SK-N-MC (cell line): ENCODE measurements at regions not wholly inside any gene's neighbourhood (a gene's known extent, or its start where the extent isn't known, plus 50 kb on each side); places are given as distances from the start of the nearest gene placed in this dataset.
A peak's percentile ranks its signal among the peaks of the same experiment; 100 is the strongest.

Source experiments
- DNase-seq: peaks from one replicate; pipeline ENCODE4 v3.0.0-alpha.2; 2011; ENCODE audit warnings: low read depth, low spot score
- H3K27ac ChIP-seq: fragments of 200-600 bp; sonication (generic); 2 replicates; pipeline ENCODE4 v1.5.1; 2016; ENCODE audit warnings: mixed run types
- H3K36me3 ChIP-seq: fragments of 200-600 bp; sonication (generic); 2 replicates; pipeline ENCODE4 v1.6.1; 2017; ENCODE audit warnings: antibody characterized with exemption, low read length, mixed read lengths; ENCODE audit not compliant: insufficient read depth
- H3K4me3 ChIP-seq: fragments of 200-600 bp; sonication (generic); 2 replicates; pipeline ENCODE4 v1.5.1; 2016
- H3K9ac ChIP-seq: fragments of 200-600 bp; sonication (generic); 2 replicates; pipeline ENCODE4 v1.8.0; 2017; ENCODE audit warnings: mixed run types, mixed read lengths; ENCODE audit not compliant: insufficient read length
- H3K9me3 ChIP-seq: fragments of 200-600 bp; sonication (generic); 2 replicates; pipeline ENCODE4 v1.6.1; 2017; ENCODE audit warnings: low read depth, mild to moderate bottlenecking, antibody characterized with exemption, low read length, moderate library complexity, mixed read lengths
- EZH2 ChIP-seq: fragments of 200-600 bp; sonication (generic); IDR thresholded peaks from one replicate; pipeline ENCODE4 v1.6.1; 2017; ENCODE audit warnings: antibody characterized with exemption
- FOXP2 ChIP-seq: optimal IDR thresholded peaks from 2 replicates; pipeline ENCODE3; 2011; ENCODE audit warnings: mild to moderate bottlenecking, moderate library complexity; ENCODE audit not compliant: insufficient read depth; ENCODE audit errors: extremely low read length, control extremely low read depth
- POLR2AphosphoS5 ChIP-seq: IDR thresholded peaks from 2 replicates; pipeline ENCODE4 v1.6.1; 2012; ENCODE audit warnings: mild to moderate bottlenecking, low read depth, low read length, borderline replicate concordance

DNA sequence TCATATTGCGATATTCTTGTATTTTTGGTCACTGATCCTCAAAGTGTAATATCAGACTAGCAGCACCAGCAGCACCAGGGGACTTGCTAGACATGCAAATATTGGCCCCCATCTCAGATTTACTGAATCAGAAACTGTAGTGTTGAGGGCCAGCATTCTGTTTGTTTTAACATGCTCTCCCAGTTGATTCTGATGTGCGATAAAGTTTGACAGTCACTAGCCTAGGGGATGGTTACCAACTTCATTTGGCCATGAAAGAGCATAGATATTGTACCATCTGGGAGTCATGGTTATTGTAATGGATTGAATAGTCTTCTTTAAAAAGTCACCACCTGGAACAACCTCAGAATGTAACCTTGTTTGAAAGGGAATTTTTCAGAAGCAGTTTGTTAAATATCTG is 1090.4 kb upstream of the RAG2 start:
- TF ChIP-seq POLR2AphosphoS5: no peak
- TF ChIP-seq FOXP2: no peak
- H3K9me3 ChIP-seq: no peaks in the 10 kb centered on the region
- H3K9ac ChIP-seq: no peak overlapping the region

DNA sequence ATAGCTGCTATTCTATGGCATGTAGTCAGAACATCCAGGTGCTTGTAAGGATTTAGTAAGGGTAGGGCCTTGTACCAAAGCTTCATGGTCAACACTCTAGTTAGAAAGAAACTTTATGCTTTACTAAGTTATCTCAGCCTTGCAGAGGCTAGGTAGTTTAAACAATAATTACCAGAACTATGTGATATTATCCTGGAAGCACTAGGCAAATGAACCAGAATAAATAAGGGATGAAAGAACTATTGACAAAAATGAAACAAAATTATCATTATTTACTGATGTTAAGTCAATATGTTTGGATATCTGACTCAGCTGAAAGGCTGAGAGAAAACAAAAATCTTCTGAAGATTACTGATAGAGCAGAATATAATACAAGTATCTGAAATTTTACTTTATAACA is 1089.1 kb upstream of the RAG2 start:
- Histone ChIP-seq H3K9ac (no peak overlapping the region), H3K4me3 (no peak overlapping the region), H3K9me3 (no peaks in the 10 kb centered on the region), H3K27ac (no peak overlapping the region), H3K36me3 (no peaks in the 10 kb centered on the region)
- DNase-seq: no peak
- TF ChIP-seq EZH2 (no peak), POLR2AphosphoS5 (no peak), FOXP2 (no peak)

More for the DNA sequence above, 1090.4 kb upstream of the RAG2 start:
- H3K36me3 ChIP-seq: no peaks in the 10 kb centered on the region
- no peak overlapping the region for H3K4me3 ChIP-seq
- no peak overlapping the region for H3K27ac ChIP-seq
- no peak for DNase-seq

DNA sequence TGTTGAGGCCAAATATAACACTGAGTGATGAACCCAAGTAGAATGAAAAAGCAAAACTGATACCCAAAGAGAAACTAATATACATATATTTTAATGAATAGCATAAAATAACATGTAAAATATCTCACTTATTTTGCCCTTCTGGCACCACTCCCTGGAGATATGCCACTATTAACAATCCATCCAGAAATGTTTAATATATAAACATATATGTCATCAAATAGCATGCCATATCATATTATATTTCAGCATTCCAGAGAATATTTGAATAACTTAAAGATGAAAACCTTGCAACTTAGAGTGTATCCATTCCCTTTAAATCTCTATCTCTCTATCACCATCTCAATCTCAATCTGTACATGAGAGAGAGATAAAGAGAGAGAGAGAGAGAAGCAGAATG is 1073.3 kb upstream of the RAG2 start:
- Histone ChIP-seq H3K36me3 (no peaks in the 10 kb centered on the region), H3K9me3 (no peaks in the 10 kb centered on the region), H3K9ac (no peak overlapping the region), H3K4me3 (no peak overlapping the region), H3K27ac (no peak overlapping the region)
- TF ChIP-seq FOXP2 (no peak), POLR2AphosphoS5 (no peak), EZH2 (no peak)
- DNase-seq: no peak

DNA sequence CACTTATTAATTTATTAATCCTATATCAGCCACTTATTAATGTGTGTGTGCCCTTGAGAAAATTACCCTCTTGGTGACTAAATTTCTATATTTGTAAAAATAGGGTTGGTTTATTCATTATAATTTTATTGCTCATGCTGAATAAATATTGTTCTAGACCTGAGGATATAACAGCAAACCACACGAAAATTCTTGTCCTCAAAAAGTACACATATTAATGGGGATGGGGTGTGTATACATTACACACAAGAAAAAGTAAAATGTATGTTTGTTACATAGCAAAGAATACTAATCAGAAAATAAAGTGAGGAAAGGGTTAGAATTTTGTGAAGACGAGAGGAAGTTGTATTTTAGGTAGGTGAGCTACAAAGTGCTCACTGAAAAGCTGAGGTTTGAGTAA is 1068.9 kb upstream of the RAG2 start:
- no peak for DNase-seq
- Histone ChIP-seq H3K4me3 (no peak overlapping the region), H3K9ac (no peak overlapping the region), H3K9me3 (no peaks in the 10 kb centered on the region), H3K36me3 (no peaks in the 10 kb centered on the region), H3K27ac (no peak overlapping the region)
- TF ChIP-seq POLR2AphosphoS5 (no peak), FOXP2 (no peak), EZH2 (no peak)

- no peak for TF ChIP-seq FOXP2
- Histone ChIP-seq H3K9ac (no peak overlapping the region), H3K9me3 (no peaks in the 10 kb centered on the region), H3K4me3 (no peak overlapping the region), H3K27ac (no peak overlapping the region), H3K36me3 (no peaks in the 10 kb centered on the region)
- DNase-seq: peak; percentile 3
Measured at GRCh38 chr11:37657645-37658044, 1059.6 kb upstream of the RAG2 start.

DNA sequence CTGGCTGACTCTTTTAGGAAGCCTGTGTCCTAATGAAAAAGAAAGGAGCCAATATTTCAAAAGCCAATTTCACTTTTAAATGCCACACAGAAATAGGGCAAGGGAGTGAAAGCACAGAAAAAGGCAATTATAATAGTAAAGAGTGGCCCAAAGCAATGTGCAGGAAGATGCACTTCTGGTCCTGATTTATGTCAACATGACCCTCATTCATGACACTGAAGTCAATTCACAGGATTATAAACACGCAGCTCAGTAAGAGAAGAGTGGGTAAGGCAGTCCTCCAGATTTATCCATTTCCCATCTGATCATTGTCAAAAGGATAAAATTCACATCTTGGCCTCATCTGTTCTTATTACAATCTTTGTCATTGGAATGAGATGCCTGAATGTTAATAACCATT is 1049.7 kb upstream of the RAG2 start:
- no peak for TF ChIP-seq FOXP2
- TF ChIP-seq POLR2AphosphoS5: no peak
- no peak for TF ChIP-seq EZH2
- H3K9ac ChIP-seq: no peak overlapping the region
- no peak overlapping the region for H3K4me3 ChIP-seq
- H3K27ac ChIP-seq: no peak overlapping the region
- no peak for DNase-seq
- H3K9me3 ChIP-seq: no peaks in the 10 kb centered on the region
- no peaks in the 10 kb centered on the region for H3K36me3 ChIP-seq

- H3K36me3 ChIP-seq: no peaks in the 10 kb centered on the region
- DNase-seq: no peak
- H3K9me3 ChIP-seq: peaks cover 5% of the 10 kb centered on the region; the same call in 1 of the 2 replicates
- H3K4me3 ChIP-seq: no peak overlapping the region
- TF ChIP-seq EZH2 (no peak), POLR2AphosphoS5 (no peak), FOXP2 (no peak)
- H3K27ac ChIP-seq: no peak overlapping the region
- no peak overlapping the region for H3K9ac ChIP-seq
Measured at GRCh38 chr11:37643968-37644367, 1045.9 kb upstream of the RAG2 start.

DNA sequence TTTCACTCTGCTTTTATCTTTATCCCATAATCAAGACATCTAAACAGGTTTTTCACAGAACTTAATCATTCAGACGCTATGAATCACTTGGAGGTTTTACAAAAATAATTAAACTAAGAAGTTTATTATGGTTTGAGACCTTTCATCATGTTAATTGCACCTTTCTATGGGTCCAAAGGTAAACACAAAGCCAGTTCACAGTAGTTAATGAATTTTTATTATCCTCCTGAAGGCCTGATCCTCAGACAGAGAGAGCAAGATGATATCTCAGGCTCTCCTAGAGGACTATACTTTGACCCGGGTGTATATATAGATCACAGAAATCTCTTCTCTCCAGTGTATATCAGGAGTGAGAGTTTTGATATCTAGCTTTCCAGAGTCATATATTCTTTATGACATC is 1044.3 kb upstream of the RAG2 start:
- peaks cover 5% of the 10 kb centered on the region; the same call in 1 of the 2 replicates for H3K9me3 ChIP-seq
- H3K4me3 ChIP-seq: no peak overlapping the region
- no peak for TF ChIP-seq POLR2AphosphoS5
- no peak for TF ChIP-seq EZH2
- TF ChIP-seq FOXP2: no peak
- no peaks in the 10 kb centered on the region for H3K36me3 ChIP-seq
- no peak overlapping the region for H3K27ac ChIP-seq
- no peak for DNase-seq
- H3K9ac ChIP-seq: no peak overlapping the region

GRCh38 chr11:37632748-37633147 is 1034.7 kb upstream of the RAG2 start:
- no peak for DNase-seq
- H3K9ac ChIP-seq: no peak overlapping the region
- TF ChIP-seq FOXP2 (no peak), POLR2AphosphoS5 (no peak), EZH2 (no peak)
- H3K27ac ChIP-seq: no peak overlapping the region
- H3K36me3 ChIP-seq: no peaks in the 10 kb centered on the region
- H3K4me3 ChIP-seq: no peak overlapping the region
- H3K9me3 ChIP-seq: peaks cover 3% of the 10 kb centered on the region; the same call in 1 of the 2 replicates
